ENCODE measurements at regions not wholly inside any gene's neighbourhood (a gene's known extent, or its start where the extent isn't known, plus 50 kb on each side); places are given as distances from the start of the nearest gene placed in this dataset.

- no peaks in the 10 kb centered on the region for H4K20me1 ChIP-seq (ENCODE audit: insufficient read depth)
- no peaks in the 10 kb centered on the region for H3K9me3 ChIP-seq (ENCODE audit: low read length)
- H3K4me3 ChIP-seq (ENCODE audit: low read length): no peak overlapping the region
- no peak overlapping the region for H3K27ac ChIP-seq (ENCODE audit: low read length)
- H3K27me3 ChIP-seq (ENCODE audit: insufficient read depth, low read depth, low read length): no peaks in the 10 kb centered on the region
- no peak for TF ChIP-seq RAD21 (conservative IDR thresholded peaks at IDR 0.05)
- TF ChIP-seq REST (IDR thresholded peaks at IDR 0.05; ENCODE audit: borderline replicate concordance): no peak
- no peak for TF ChIP-seq POLR2AphosphoS5 (IDR thresholded peaks at IDR 0.05)
- TF ChIP-seq CTCF (IDR thresholded peaks at IDR 0.05; ENCODE audit: poor library complexity, severe bottlenecking): no peak
- TF ChIP-seq SMC3 (conservative IDR thresholded peaks at IDR 0.05; ENCODE audit: poor library complexity): no peak
- no peak for TF ChIP-seq EZH2 (IDR thresholded peaks at IDR 0.05; ENCODE audit: borderline replicate concordance, insufficient read depth, low read length, poor library complexity, severe bottlenecking)
- no peak for TF ChIP-seq TAF1 (IDR thresholded peaks at IDR 0.05; ENCODE audit: low read depth)
- TF ChIP-seq MXI1 (conservative IDR thresholded peaks at IDR 0.05; ENCODE audit: poor library complexity, severe bottlenecking): no peak
- no peak for TF ChIP-seq EP300 (conservative IDR thresholded peaks at IDR 0.05; ENCODE audit: poor library complexity, severe bottlenecking)
- H2AFZ ChIP-seq (ENCODE audit: low read depth, low read length): no peak overlapping the region
- no peak overlapping the region for H3K9ac ChIP-seq (ENCODE audit: low read length)
- no peaks in the 10 kb centered on the region for H3K9me2 ChIP-seq (ENCODE audit: insufficient read depth, low read length)
- no peaks in the 10 kb centered on the region for H3F3A ChIP-seq (ENCODE audit: insufficient read depth, low read length, poor library complexity, severe bottlenecking)
- H3K79me2 ChIP-seq (replicated peaks; ENCODE audit: insufficient read depth, low read length): no peaks in the 10 kb centered on the region
- H3K4me2 ChIP-seq (ENCODE audit: low read length): no peak overlapping the region
- no peaks in the 10 kb centered on the region for H3K36me3 ChIP-seq (ENCODE audit: insufficient read depth, low read length)
Measured at GRCh38 chr3:128560768-128561167, 67.8 kb upstream of the GATA2 start.

- H3F3A ChIP-seq (ENCODE audit: insufficient read depth, low read length, poor library complexity, severe bottlenecking): no peaks in the 10 kb centered on the region
- no peak overlapping the region for H3K9ac ChIP-seq (ENCODE audit: low read length)
- H4K20me1 ChIP-seq (ENCODE audit: insufficient read depth): no peaks in the 10 kb centered on the region
- TF ChIP-seq REST (IDR thresholded peaks at IDR 0.05; ENCODE audit: borderline replicate concordance) (no peak), TAF1 (IDR thresholded peaks at IDR 0.05; ENCODE audit: low read depth) (no peak), EP300 (conservative IDR thresholded peaks at IDR 0.05; ENCODE audit: poor library complexity, severe bottlenecking) (no peak)
- H3K4me3 ChIP-seq (ENCODE audit: low read length): no peak overlapping the region
- no peaks in the 10 kb centered on the region for H3K9me3 ChIP-seq (ENCODE audit: low read length)
- no peaks in the 10 kb centered on the region for H3K36me3 ChIP-seq (ENCODE audit: insufficient read depth, low read length)
- no peak overlapping the region for H2AFZ ChIP-seq (ENCODE audit: low read depth, low read length)
- H3K27me3 ChIP-seq (ENCODE audit: insufficient read depth, low read depth, low read length): peaks cover 4% of the 10 kb centered on the region
- H3K4me2 ChIP-seq (ENCODE audit: low read length): no peak overlapping the region
- H3K9me2 ChIP-seq (ENCODE audit: insufficient read depth, low read length): no peaks in the 10 kb centered on the region
- H3K27ac ChIP-seq (ENCODE audit: low read length): no peak overlapping the region
- no peaks in the 10 kb centered on the region for H3K79me2 ChIP-seq (replicated peaks; ENCODE audit: insufficient read depth, low read length)
Measured at GRCh38 chr3:128559486-128560225, 66.7 kb upstream of the GATA2 start.
